Glomerular endothelial cell (primary cell): ENCODE measurements at regions not wholly inside any gene's neighbourhood (a gene's known extent, or its start where the extent isn't known, plus 50 kb on each side); places are given as distances from the start of the nearest gene placed in this dataset.
"Not testable (repeated sequence)": the region's sequence is repeated elsewhere in the genome, so short reads cannot be mapped to it uniquely, and the experiment has no call there.

Source experiments
- DNase-seq: peaks from one replicate; pipeline ENCODE4 v3.0.0-alpha.2; 2011; ENCODE audit warnings: low read depth, low spot score; ENCODE audit errors: extremely low read depth

GRCh38 chr15:31433091-31433490 lies 106.5 kb downstream of the KLF13 start:
- DNase-seq, result no peak

GRCh38 chr15:31433574-31433973 lies 106.9 kb downstream of the KLF13 start:
- no peak for DNase-seq

DNA sequence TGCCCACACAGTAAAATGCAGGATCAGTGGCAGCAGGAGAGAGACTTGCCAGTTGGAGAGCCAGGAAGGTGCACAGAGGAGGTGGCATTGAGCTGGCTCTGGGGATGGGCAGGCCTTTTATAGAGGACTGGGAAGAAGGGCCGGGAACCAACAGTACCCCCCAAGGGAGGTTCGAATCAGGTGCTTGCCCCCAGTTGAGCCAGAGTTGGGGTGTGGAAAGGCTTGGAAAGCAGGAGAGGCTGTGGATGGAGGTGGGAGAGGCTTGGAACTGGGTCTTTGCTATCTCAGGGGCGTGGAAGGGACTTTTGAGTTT lies 107.6 kb downstream of the KLF13 start:
- no peak for DNase-seq

- peak; percentile 48 for DNase-seq
Measured at GRCh38 chr15:31434588-31435260, 108.1 kb downstream of the KLF13 start.

GRCh38 chr15:31435261-31435911 lies 108.8 kb downstream of the KLF13 start:
- no peak for DNase-seq

GRCh38 chr15:31435912-31436628 lies 109.4 kb downstream of the KLF13 start:
- DNase-seq, result no peak

GRCh38 chr15:31437686-31438085 lies 111.1 kb downstream of the KLF13 start:
- DNase-seq, result no peak

DNA sequence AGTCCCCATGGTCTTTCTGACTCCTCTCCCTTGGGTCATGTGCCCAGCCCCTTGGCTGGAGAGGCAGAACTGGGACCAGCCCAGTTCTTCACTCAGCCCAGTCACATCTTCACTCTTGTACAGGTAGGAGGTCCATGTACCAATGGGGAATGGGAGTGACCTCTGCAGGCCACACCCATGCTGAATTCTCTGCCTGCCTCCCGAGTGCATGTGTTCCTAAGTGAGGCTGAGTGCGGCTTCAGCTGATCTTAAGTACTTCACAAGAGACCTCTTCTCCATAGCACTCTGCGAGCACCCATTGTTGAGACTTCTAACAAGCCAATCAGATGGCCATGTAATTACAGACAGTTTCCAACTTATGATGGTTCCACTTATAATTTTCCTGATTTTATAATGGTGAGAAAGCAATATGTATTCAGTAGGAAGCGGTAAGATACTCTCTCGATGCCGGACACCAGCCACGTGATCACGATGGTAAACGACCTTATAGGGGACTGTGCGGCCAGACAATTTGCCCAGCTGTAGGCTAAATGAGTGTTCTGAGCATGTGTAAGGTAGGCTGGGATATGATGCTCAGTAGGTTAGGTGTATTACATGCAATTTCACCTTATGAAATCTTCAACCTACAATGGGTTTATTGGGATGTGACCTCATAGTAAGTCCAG lies 112.1 kb downstream of the KLF13 start:
- no peak for DNase-seq

DNA sequence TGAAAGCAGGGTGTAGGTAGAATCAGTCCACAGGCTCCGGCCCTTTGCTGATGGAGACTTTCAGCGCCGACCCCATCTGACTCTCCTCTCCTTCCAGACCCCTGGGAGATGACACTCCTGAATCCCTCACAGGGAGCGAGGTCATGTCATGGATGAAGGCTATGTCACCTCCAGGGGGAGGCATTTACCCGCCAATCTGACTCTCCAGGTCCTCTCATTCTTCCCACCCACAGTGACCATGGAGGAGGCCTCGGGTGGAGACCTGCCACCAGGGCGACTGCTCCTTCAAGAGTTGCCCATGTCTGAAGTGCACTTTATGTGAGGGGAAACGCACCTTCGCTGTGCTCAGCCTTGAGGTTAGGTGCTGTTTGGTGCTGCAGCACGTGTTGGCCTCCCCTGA lies 112.7 kb downstream of the KLF13 start:
- no peak for DNase-seq

DNA sequence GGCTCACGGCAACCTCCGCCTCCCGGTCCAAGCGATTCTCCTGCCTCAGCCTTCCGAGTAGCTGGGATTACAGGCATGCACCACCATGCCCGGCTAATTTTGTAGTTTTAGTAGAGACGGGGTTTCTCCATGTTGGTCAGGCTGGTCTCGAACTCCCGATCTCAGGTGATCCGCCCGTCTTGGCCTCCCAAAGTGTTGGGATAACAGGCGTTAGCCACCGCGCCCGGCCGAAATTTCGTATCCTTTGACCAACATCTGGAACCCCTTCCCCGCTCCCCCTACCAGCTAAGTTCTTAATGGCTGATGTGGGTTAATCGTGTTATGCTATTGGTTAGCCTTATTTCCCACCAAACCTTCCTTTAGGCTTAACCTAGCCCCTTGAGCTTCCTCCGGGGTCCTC lies 113.6 kb downstream of the KLF13 start:
- not testable (repeated sequence) for DNase-seq

GRCh38 chr15:31440754-31441311 lies 114.2 kb downstream of the KLF13 start:
- no peak for DNase-seq

DNA sequence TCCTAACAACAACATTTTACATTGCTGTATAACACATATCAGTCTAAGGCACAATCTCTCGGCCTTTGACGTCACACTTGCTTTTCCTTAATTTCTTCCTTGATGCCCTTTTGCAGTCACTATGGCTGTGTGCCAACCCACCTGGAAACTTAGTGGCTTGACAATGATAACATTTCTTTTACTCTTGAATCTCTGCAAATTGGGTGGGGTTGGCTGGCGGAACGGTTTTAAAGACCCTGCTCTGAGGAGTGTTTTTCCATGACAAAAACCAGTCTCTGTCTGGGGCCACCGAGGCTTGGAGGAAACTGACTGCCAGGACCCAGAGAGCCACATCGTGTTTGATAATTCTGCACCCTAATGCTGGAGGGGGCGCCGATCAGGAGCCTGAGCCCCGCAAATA lies 115.6 kb downstream of the KLF13 start:
- DNase-seq, result no peak

GRCh38 chr15:31442699-31443111 lies 116.1 kb downstream of the KLF13 start:
- DNase-seq, result no peak

DNA sequence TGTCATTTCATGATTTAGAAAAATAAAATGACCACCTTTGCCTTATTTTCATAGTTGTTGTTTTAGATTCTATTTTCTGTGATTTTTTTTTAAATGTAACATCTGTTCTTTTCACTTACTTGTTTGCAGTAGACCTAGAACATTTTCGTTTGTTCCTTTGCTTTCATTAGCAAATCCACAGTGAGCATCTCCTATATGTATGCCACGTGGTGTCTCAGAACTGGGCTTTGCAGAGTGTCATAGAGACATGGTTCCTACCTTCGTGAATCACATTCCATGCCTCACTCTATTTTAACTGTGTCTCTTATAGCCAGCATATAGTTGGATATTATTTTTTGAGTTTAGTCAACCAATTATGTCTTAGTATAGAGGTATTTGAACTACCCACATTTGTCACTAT lies 118.2 kb downstream of the KLF13 start:
- no peak for DNase-seq

DNA sequence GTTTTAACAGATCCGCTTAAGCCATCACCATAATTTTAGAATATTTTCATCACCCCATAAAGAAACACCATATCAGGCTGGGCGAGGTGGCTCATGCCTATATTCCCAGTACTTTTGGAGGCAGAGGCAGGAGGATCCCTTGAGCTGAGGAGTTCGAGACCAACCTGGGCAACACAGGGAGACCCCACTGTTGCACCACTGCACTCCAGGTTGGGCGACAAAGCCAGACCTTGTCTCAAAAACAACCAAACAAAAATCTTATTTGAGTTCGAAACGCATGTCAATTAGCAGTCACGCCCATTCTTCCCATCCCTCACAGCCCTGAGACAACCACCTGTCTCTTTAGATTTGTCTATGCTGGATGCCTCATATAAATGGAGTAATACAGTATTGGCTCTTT lies 119.9 kb downstream of the KLF13 start:
- DNase-seq, result no peak

DNA sequence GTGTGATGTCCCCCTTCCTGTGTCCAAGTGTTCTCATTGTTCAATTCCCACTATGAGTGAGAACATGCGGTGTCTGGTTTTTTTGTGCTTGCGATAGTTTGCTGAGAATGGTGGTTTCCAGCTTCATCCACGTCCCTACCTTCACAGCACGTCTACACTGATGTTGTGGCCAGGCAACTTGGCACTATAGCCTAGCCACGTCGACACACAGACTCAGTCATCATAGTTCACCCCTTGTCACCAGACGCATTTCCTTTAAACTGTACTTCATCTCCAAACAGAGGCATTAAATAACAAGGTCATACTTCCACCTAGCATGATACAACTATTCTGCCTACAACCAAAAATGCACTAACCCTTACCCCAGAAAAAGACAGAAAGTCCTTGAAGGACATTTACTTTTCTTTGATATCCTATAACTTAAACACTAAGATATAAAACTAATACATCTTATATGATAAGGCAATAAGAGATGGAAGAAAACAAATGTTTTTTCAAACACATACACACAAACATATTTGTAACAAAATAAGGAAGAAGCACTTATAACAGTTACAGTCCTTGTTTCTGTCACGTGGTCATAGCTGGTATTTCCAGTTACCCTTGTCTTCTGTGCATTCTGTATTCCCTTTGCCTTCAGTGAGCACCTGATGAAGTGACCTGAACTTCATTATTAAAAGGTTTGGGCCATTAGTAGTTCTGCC lies 121.4 kb downstream of the KLF13 start:
- DNase-seq, result no peak

GRCh38 chr15:31448635-31448979 lies 122.0 kb downstream of the KLF13 start:
- DNase-seq, result peak; percentile 58

- no peak for DNase-seq
Measured at GRCh38 chr15:31452595-31453557, 126.2 kb downstream of the KLF13 start.

DNA sequence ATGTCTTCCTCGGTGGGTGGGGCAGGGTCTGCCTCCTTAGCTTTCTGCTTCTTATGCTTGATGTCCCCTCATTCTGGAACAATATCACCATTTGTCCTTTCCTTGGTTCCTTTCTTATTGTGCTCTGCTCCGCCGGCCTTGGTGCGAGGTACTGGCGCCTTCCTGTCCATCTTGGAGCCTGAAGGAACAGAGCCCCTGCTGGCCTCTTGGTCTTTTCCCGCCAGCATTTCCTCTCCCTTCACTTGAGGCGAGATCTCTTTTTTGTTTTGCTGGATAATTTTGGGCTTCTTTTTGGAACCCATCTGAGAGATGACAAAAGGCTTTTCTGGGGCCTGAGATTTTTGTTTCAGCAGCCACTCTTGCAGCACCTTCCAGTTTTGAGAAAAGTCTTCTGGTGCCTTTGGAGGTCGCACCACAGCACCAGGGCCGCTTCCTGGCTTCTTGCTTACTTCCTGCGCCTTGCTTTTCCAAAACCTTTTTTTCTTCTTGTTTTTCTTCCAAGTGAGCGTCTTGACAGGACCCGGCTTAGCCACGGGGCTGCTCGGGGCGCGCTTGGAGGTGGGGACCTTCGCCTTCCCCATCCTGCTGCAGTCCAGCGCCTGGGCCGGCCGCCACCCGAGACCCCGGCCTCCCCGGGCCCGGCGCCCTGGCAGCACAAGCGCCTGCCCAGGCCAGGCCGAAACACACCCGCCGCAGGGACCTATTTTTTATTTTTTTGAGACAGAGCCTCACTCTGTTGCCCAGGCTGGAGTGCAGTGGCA lies 127.1 kb downstream of the KLF13 start:
- no peak for DNase-seq
